GM18861 (cell line): ENCODE measurements at regions not wholly inside any gene's neighbourhood (a gene's known extent, or its start where the extent isn't known, plus 50 kb on each side); places are given as distances from the start of the nearest gene placed in this dataset.

ENCODE experiments used
- ATAC-seq: cut with Tn5 transposase; IDR thresholded peaks from one replicate; pipeline ENCODE4 v1.9.1; 2021; ENCODE audit not compliant: unreplicated experiment

GRCh38 chr3:176798680-176799079 is 398.6 kb downstream of the TBL1XR1 start:
- ATAC-seq = no peak

GRCh38 chr3:176796371-176796770 is 400.9 kb downstream of the TBL1XR1 start:
- ATAC-seq = no peak

GRCh38 chr3:176795891-176796290 is 401.4 kb downstream of the TBL1XR1 start:
- no peak for ATAC-seq

GRCh38 chr3:176794406-176794805 is 402.9 kb downstream of the TBL1XR1 start:
- no peak for ATAC-seq

- no peak for ATAC-seq
Measured at GRCh38 chr3:176789947-176790346, 407.3 kb downstream of the TBL1XR1 start.

GRCh38 chr3:176789281-176789705 is 408.0 kb downstream of the TBL1XR1 start:
- ATAC-seq = no peak

GRCh38 chr3:176787506-176787905 is 409.8 kb downstream of the TBL1XR1 start:
- ATAC-seq = no peak

GRCh38 chr3:176785171-176785570 is 412.1 kb downstream of the TBL1XR1 start:
- no peak for ATAC-seq

GRCh38 chr3:176780766-176781165 is 416.5 kb downstream of the TBL1XR1 start:
- ATAC-seq = no peak

GRCh38 chr3:176776622-176777175 is 420.6 kb downstream of the TBL1XR1 start:
- no peak for ATAC-seq

GRCh38 chr3:176769547-176770190 is 427.6 kb downstream of the TBL1XR1 start:
- no peak for ATAC-seq

- ATAC-seq = no peak
Measured at GRCh38 chr3:176767385-176767784, 429.9 kb downstream of the TBL1XR1 start.

GRCh38 chr3:176766862-176767261 is 430.4 kb downstream of the TBL1XR1 start:
- no peak for ATAC-seq

- no peak for ATAC-seq
Measured at GRCh38 chr3:176765382-176765900, 431.8 kb downstream of the TBL1XR1 start.

GRCh38 chr3:176759815-176760506 is 437.3 kb downstream of the TBL1XR1 start:
- no peak for ATAC-seq

- ATAC-seq = no peak
Measured at GRCh38 chr3:176757429-176757828, 439.9 kb downstream of the TBL1XR1 start.

GRCh38 chr3:176755977-176756376 is 441.3 kb downstream of the TBL1XR1 start:
- ATAC-seq = peak; percentile 39

GRCh38 chr3:176755552-176755951 is 441.7 kb downstream of the TBL1XR1 start:
- ATAC-seq = peak; percentile 50

GRCh38 chr3:176741664-176742047 is 455.6 kb downstream of the TBL1XR1 start:
- ATAC-seq = no peak

GRCh38 chr3:176740906-176741663 is 456.2 kb downstream of the TBL1XR1 start:
- no peak for ATAC-seq

GRCh38 chr3:176739159-176739558 is 458.1 kb downstream of the TBL1XR1 start:
- ATAC-seq = no peak
